Effector memory CD4-positive, alpha-beta T cell (primary cell): ENCODE measurements at regions not wholly inside any gene's neighbourhood (a gene's known extent, or its start where the extent isn't known, plus 50 kb on each side); places are given as distances from the start of the nearest gene placed in this dataset.
"Not testable (repeated sequence)": the region's sequence is repeated elsewhere in the genome, so short reads cannot be mapped to it uniquely, and the experiment has no call there.

Source experiments
- DNase-seq, 3 donors: peaks; one replicate each; pipeline ENCODE4 v3.0.0-alpha.2; 2020
- H3K27ac ChIP-seq: 2 replicates; pipeline ENCODE4 v1.7.0; 2013; ENCODE audit warnings: mild to moderate bottlenecking, low read length, moderate library complexity; ENCODE audit not compliant: insufficient read depth, poor library complexity, severe bottlenecking
- H3K27me3 ChIP-seq: replicated peaks from 2 replicates; pipeline ENCODE4 v1.7.0; 2013; ENCODE audit warnings: mild to moderate bottlenecking, low read length; ENCODE audit not compliant: insufficient read depth, control insufficient read depth, poor library complexity, severe bottlenecking
- H3K36me3 ChIP-seq: 2 replicates; pipeline ENCODE4 v1.7.0; 2013; ENCODE audit warnings: mild to moderate bottlenecking, low read length, moderate library complexity; ENCODE audit not compliant: control insufficient read depth, insufficient read depth
- H3K4me1 ChIP-seq: 2 replicates; pipeline ENCODE4 v1.7.0; 2013; ENCODE audit warnings: low read length, mild to moderate bottlenecking; ENCODE audit not compliant: control insufficient read depth, insufficient read depth, poor library complexity, severe bottlenecking
- H3K4me3 ChIP-seq: 2 replicates; pipeline ENCODE4 v1.7.0; 2013; ENCODE audit warnings: low read length, low read depth, mild to moderate bottlenecking; ENCODE audit not compliant: insufficient read depth, poor library complexity, severe bottlenecking
- H3K9me3 ChIP-seq: 2 replicates; pipeline ENCODE4 v1.7.0; 2013; ENCODE audit warnings: mild to moderate bottlenecking, low read length, moderate library complexity; ENCODE audit not compliant: control insufficient read depth

GRCh38 chr13:57878291-57878690, 246.7 kb downstream of the PCDH17 start:
- no peaks in the 10 kb centered on the region for H3K27me3 ChIP-seq
- H3K9me3 ChIP-seq = no peaks in the 10 kb centered on the region
- H3K36me3 ChIP-seq = no peaks in the 10 kb centered on the region
- H3K4me1 ChIP-seq = no peaks in the 10 kb centered on the region
- no peak overlapping the region for H3K4me3 ChIP-seq
- DNase-seq = no peak
- no peak overlapping the region for H3K27ac ChIP-seq

- Histone ChIP-seq H3K27ac (no peak overlapping the region), H3K4me3 (no peak overlapping the region), H3K27me3 (no peaks in the 10 kb centered on the region), H3K36me3 (no peaks in the 10 kb centered on the region), H3K9me3 (no peaks in the 10 kb centered on the region), H3K4me1 (no peaks in the 10 kb centered on the region)
- no peak for DNase-seq
These were observed 265.7 kb downstream of the PCDH17 start for GRCh38 chr13:57897225-57897624.

GRCh38 chr13:57899096-57899495, 267.6 kb downstream of the PCDH17 start:
- Histone ChIP-seq H3K27ac (no peak overlapping the region), H3K4me1 (no peaks in the 10 kb centered on the region)
- DNase-seq = no peak

GRCh38 chr13:57909833-57910232, 278.3 kb downstream of the PCDH17 start:
- not testable (repeated sequence) for H3K9me3 ChIP-seq, H3K36me3 ChIP-seq, H3K4me1 ChIP-seq, H3K4me3 ChIP-seq, H3K27me3 ChIP-seq, DNase-seq, H3K27ac ChIP-seq

More at GRCh38 chr13:57899096-57899495, 267.6 kb downstream of the PCDH17 start:
- no peaks in the 10 kb centered on the region for H3K9me3 ChIP-seq
- H3K36me3 ChIP-seq = no peaks in the 10 kb centered on the region
- no peaks in the 10 kb centered on the region for H3K27me3 ChIP-seq
- no peak overlapping the region for H3K4me3 ChIP-seq

- Histone ChIP-seq H3K36me3 (no peaks in the 10 kb centered on the region), H3K27me3 (no peaks in the 10 kb centered on the region), H3K9me3 (no peaks in the 10 kb centered on the region), H3K4me1 (no peaks in the 10 kb centered on the region), H3K4me3 (no peak overlapping the region), H3K27ac (no peak overlapping the region)
- DNase-seq = no peak
These were observed 286.5 kb downstream of the PCDH17 start for GRCh38 chr13:57918086-57918485.

- no peaks in the 10 kb centered on the region for H3K4me1 ChIP-seq
- H3K9me3 ChIP-seq = no peaks in the 10 kb centered on the region
- no peak for DNase-seq
- no peak overlapping the region for H3K4me3 ChIP-seq
- H3K27ac ChIP-seq = no peak overlapping the region
- no peaks in the 10 kb centered on the region for H3K27me3 ChIP-seq
- no peaks in the 10 kb centered on the region for H3K36me3 ChIP-seq
These were observed 287.4 kb downstream of the PCDH17 start for GRCh38 chr13:57918913-57919312.

GRCh38 chr13:57925250-57925649, 293.7 kb downstream of the PCDH17 start:
- no peaks in the 10 kb centered on the region for H3K27me3 ChIP-seq
- H3K36me3 ChIP-seq = no peaks in the 10 kb centered on the region
- DNase-seq = no peak
- H3K9me3 ChIP-seq = no peaks in the 10 kb centered on the region
- no peaks in the 10 kb centered on the region for H3K4me1 ChIP-seq
- no peak overlapping the region for H3K27ac ChIP-seq
- no peak overlapping the region for H3K4me3 ChIP-seq

- no peak for DNase-seq
- H3K27ac ChIP-seq = no peak overlapping the region
- no peaks in the 10 kb centered on the region for H3K27me3 ChIP-seq
- no peak overlapping the region for H3K4me3 ChIP-seq
- no peaks in the 10 kb centered on the region for H3K36me3 ChIP-seq
- H3K9me3 ChIP-seq = no peaks in the 10 kb centered on the region
- no peaks in the 10 kb centered on the region for H3K4me1 ChIP-seq
These were observed 294.2 kb downstream of the PCDH17 start for GRCh38 chr13:57925751-57926150.

GRCh38 chr13:57932061-57932460, 300.5 kb downstream of the PCDH17 start:
- H3K27ac ChIP-seq = no peak overlapping the region
- H3K4me3 ChIP-seq = no peak overlapping the region
- H3K27me3 ChIP-seq = no peaks in the 10 kb centered on the region
- H3K4me1 ChIP-seq = no peaks in the 10 kb centered on the region
- no peaks in the 10 kb centered on the region for H3K9me3 ChIP-seq
- H3K36me3 ChIP-seq = no peaks in the 10 kb centered on the region
- DNase-seq = no peak

- Histone ChIP-seq H3K4me3 (no peak overlapping the region), H3K9me3 (no peaks in the 10 kb centered on the region), H3K36me3 (no peaks in the 10 kb centered on the region), H3K4me1 (no peaks in the 10 kb centered on the region), H3K27ac (no peak overlapping the region), H3K27me3 (no peaks in the 10 kb centered on the region)
- DNase-seq = no peak
These were observed 302.1 kb downstream of the PCDH17 start for GRCh38 chr13:57933606-57934005.

- no peaks in the 10 kb centered on the region for H3K27me3 ChIP-seq
- DNase-seq = no peak
- no peaks in the 10 kb centered on the region for H3K9me3 ChIP-seq
These were observed 304.4 kb downstream of the PCDH17 start for GRCh38 chr13:57935965-57936364.

More at GRCh38 chr13:57935965-57936364, 304.4 kb downstream of the PCDH17 start:
- no peaks in the 10 kb centered on the region for H3K36me3 ChIP-seq
- no peaks in the 10 kb centered on the region for H3K4me1 ChIP-seq
- H3K4me3 ChIP-seq = no peak overlapping the region
- no peak overlapping the region for H3K27ac ChIP-seq
